HG02642 (cell line): ENCODE measurements at regions not wholly inside any gene's neighbourhood (a gene's known extent, or its start where the extent isn't known, plus 50 kb on each side); places are given as distances from the start of the nearest gene placed in this dataset.
"Not testable (repeated sequence)": the region's sequence is repeated elsewhere in the genome, so short reads cannot be mapped to it uniquely, and the experiment has no call there.

Source experiments
- ATAC-seq: cut with Tn5 transposase; IDR thresholded peaks from one replicate; pipeline ENCODE4 v1.9.1; 2021; ENCODE audit warnings: mild to moderate bottlenecking; ENCODE audit not compliant: unreplicated experiment, poor library complexity

DNA sequence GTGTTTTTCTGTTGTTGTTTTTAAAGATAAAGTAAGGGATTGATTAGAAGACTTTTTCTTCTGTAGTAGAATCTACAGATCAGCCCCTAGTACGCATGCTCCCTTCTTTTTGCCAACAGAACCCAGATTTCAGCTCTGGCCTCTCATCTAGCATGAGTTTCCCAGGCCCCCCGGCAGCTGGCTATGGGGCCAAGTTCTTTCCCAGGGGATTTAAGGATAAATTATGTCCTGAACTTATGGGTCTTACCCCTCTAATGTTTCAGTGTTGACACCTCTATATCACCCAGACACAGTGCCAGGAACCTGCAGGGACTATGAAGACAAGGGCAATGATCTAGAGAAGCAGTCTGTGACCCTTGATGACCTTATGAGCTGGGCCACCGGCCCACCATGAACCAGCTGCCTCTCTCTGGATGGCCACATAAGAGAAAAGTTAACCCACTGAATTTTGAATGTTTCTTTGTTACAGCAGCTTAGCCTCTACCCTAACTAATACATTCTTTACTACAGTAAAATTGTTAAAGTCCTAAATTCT lies 150.5 kb downstream of the UNC5CL start:
- ATAC-seq, result no peak

GRCh38 chr6:40887792-40888340 lies 151.2 kb downstream of the UNC5CL start:
- no peak for ATAC-seq

DNA sequence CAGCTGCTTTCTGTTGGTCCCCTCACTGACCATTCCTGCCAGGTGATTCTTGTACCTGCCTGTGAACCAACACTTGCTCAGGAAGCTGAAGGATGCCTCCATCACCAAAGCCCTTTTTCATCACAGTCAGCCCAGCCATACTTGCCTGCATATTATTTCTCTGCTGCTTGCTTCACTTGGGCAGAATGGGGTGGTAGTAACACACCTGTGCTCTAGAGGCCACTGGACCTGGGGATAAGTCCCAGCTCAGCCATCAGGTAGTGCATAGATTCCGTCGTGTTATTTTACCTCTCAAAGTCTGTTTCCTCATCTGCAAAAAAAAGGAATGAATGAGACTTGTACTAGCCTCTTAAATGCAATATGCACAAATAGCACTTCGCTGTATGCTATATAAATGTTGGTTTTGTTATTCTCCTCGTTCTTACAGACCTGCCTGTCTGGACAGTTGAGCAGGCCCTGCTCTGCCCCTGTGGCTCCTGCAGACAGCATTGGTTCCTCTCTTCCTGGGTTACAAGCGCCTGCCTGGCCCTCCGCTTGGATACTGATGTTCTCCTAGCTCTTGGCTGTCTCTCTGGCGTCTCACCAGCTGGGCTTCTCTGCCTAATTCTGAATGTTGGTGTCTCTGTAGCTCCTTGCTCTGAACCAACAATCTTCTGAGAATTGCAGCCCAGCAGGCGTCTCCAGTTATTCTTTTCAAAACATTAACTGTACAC lies 151.8 kb downstream of the UNC5CL start:
- no peak for ATAC-seq

DNA sequence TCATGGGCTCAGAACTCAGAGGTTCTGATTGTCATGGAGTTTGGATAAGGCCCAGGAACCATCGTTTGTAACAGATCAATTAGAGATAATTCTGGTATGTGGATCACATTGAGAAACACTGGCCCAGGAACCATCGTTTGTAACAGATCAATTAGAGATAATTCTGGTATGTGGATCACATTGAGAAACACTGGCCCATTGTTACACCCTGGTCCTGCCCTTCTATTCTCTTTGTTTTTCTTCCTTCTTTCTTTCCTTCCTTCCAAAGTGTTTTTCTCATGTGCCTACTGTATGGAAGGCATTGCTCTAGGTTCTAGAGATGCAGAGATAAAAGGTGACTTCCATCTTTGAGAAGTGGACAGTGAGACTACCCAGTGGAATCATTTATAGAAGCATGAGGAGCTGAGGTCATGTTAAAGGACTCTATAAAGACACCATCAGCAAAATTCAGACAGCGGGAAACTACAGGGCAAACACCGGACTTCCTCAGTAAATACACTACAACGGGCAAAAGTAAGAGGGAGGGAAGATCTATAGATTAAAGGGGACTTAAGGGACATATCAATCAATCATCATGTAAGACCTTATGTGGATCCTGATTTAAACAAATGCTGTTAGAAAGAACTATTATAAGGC lies 153.8 kb downstream of the UNC5CL start:
- ATAC-seq, result no peak

DNA sequence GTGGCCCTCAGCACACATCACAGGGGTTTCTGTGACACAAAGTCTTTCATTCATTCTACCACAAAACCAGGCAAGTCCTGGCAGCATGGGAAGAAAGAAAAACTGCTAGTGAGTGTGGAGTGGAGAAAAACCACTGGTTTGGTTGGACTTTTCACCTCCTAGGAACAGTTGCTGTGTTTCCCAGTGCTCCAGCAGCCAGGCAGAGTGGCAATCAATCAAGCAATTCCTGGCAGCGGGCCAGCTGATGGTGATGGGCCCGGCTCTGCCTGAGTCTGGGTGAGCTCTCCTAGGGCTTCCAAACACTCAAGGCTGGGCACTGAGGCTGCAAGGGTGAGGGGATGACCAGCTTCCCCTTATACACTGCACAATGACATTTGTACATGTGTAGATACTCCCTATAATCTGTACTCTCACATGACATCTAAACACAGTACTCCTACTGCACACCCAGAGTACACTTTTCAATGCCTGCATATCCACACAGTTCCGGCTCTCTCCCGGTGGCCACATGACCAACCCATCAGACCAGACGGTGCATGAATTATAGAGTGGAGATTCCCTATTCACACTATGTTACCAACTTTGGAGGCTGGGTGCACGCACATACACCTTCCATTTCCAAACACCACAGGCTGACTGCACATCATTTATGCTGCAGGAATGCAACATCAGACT lies 156.6 kb downstream of the UNC5CL start:
- ATAC-seq, result no peak

DNA sequence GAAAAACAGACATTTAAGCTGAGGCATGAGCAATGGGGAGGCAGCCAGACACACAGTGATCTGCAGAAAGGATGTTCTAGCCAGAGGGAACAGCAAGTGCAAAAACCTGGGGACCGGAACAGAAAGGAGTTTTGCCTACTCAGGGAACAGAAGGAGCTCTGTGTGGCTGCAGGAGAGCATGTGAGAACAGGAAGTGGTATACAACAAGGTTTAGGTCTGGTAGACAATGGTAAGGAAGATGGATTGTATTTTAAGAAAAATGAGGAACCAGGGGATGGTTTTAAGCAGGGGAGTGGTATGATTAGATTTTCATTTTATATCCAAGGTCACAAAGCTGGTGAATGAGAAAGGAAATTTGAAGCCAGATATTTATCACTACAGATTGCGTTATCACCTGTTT lies 157.5 kb downstream of the UNC5CL start:
- ATAC-seq, result no peak

DNA sequence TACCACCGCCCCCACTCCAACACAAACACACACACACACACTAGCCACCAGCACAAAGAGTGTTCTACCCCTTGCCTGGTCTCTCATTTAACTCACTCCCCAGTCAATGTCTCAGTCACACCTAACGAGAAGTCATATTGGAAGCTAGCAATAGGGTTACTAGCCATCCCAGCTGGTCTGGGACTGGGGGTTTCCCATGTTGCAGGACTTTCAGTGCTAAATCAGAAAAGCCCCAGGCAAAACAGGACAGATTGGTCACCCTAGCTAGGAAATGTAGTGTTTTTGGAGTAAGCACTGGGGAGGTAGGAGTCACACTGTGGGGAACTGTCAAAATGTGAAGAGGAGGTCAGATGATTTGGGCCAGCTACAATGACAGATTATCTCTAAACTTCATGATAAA lies 158.1 kb downstream of the UNC5CL start:
- no peak for ATAC-seq

GRCh38 chr6:40879169-40879568 lies 159.9 kb downstream of the UNC5CL start:
- ATAC-seq, result no peak

DNA sequence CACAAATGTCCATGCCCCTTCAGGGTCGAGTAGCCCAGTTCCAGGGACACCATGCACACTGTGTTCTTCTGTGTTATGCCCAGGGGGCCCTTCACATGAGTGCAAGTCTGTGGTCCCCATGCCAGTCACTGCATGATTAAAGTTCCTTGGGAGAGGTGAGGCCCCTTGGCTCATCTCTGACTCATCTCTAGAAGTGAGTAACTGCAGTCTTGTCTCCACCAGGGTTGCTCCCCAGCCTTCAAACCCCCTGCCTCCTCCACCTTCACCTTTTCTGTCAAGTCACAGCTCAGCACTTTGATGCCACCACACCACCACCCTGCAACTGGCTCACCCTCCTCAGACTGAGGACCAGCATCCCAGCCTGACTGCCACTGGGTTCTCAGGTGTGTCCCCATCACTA lies 161.7 kb downstream of the UNC5CL start:
- no peak for ATAC-seq

DNA sequence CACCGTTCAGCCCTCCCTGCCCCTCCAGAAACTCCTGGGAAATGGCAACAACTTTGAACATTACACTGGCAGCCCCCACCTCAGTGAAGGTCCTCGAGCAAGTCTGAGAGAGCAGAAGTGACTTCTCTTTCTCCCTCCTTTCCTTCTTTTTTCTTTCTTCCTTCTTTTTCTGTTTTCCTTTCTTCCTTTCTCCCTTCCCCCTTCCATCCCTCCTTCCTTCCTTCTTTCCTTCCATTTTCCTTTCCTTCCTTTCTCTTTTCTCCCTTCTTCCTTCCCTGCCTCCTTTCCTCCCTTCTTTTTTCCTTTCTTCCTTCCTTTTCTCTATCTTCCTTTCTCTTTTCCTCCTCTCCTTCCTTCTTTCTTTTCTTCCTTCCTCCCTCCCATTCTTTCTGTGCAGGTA lies 162.7 kb downstream of the UNC5CL start:
- no peak for ATAC-seq

GRCh38 chr6:40874495-40874894 lies 164.5 kb downstream of the UNC5CL start:
- no peak for ATAC-seq

DNA sequence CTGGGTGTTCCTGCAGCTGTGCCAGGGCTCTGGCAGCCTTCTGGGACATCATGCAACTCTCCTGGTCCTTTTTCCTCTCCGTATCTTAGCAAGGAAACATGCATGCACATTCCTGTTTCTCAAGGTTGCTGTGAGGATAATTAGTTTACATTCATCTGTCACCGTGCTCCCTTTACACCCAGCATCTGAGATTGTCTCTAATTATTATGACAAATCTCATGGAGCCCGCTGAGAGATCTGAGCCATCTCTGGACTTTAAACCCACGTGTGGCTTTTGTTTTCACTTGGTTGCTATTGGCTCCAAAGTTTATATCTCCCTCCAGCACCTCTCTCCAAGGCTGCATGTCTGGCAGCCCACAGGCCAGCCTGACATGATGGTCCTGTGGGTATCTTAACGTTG lies 167.6 kb downstream of the UNC5CL start:
- ATAC-seq, result no peak

- not testable (repeated sequence) for ATAC-seq
These were observed 170.7 kb downstream of the UNC5CL start for GRCh38 chr6:40868089-40868865.

DNA sequence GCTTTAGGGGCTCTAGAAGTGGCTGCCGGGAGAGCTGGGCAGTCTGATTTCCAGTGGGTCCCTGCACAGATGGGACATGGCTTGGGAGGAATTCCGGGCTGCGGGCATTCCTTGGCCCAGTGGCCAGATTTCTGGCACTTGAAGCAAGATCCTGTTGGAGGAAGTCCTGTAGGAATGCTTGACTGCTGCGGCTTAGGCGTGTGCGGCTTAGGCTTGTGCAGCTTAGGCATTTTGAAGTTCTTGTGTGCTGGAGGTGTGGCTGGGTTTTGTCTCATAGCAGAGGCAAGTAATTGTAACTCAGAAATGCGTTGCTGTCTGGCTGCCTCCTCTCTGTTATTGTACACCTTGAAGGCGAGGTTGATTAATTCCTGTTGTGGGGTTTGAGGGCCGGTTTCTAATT lies 171.5 kb downstream of the UNC5CL start:
- not testable (repeated sequence) for ATAC-seq

DNA sequence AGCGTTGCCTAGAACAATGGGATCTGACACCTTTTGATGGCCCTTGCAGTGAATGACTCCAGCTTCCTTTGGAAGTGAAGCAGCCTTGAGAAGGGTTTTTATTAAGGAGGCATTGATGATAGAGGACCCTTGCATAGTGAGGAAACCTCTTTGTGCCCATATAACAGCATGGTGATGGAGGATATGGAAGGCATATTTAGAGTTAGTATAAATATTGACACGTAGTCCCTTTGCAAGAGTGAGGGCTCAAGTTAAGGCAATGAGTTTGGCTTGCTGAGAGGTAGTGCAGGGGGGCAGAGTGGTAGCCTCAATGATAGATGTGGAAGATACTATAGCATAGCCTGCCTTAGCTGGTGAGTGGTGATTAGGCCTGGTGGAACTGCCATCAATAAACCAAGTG lies 173.8 kb downstream of the UNC5CL start:
- not testable (repeated sequence) for ATAC-seq

GRCh38 chr6:40860443-40860842 lies 178.6 kb downstream of the UNC5CL start:
- no peak for ATAC-seq

DNA sequence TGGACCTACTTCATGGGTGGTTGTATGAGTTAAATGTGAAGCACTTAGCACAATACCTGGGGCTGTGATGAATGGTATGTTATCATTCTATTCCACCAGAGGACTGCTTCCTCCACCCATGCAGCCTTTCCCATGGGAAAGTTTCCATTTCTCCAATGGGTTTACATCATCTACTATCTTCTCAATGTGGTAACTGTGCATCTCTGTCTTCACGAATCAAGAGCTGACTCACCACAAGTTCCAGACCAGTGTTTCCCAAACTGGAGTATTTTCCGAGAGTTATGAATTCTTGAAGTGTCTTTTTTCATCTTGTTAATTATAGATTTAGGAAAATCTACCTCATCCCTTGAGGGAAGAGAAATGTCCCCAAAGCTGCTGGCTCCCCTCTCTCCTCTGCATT lies 182.8 kb downstream of the UNC5CL start:
- no peak for ATAC-seq

DNA sequence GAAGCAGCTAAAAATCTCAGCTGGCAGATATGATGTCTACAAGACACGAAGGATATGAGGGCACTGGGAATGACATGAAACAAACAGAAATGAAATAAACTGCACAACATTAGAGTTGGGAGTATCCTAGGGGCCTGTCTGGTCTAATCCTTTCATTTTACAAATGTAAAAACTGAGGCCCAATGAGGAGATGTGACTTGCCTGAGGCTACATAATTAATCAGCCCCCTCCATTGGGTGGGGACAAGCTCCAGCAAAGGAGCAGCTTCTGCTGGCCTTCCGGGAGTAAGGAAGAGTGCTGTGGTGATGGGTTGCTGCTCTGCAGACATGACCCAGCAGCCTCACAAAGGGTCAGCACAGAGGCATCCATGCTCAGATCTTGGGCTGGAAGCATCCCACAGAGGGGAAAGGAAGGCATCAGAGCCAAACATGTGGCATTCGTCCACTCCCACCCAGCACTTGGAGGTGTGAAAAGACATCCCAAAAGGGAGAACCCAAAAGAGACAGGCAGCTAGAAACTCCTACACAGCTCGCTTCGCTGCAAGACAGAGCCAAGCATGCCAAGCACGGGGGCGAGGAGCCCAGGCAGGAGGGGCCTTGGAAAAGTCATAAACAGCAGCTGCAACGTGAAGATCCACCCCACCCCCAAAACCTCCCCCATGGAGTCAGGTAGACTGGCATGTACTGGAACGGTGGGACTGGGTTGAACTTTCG lies 183.7 kb downstream of the UNC5CL start:
- ATAC-seq, result no peak

DNA sequence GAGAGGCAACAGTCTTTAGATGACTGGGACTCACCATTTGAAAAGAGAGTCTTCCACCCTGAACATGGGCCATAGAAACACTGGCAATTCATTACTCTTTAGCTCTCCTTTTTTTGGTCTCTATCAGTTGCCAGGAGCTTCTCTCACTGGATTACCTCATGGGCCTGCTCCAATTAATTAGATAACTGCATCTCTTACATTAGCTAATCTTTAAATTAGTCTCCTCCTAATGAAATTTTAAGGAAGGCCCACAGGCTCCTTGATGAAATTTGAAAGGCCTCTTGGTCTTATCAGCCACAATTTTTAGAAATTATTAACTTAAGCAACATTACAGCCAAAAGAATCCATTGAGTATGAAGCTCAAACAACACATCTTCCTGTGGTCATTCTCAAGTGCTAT lies 184.4 kb downstream of the UNC5CL start:
- no peak for ATAC-seq
